SK-N-MC (cell line): ENCODE measurements at regions not wholly inside any gene's neighbourhood (a gene's known extent, or its start where the extent isn't known, plus 50 kb on each side); places are given as distances from the start of the nearest gene placed in this dataset.

ENCODE experiments used
- EZH2 ChIP-seq: fragments of 200-600 bp; sonication (generic); IDR thresholded peaks from one replicate; pipeline ENCODE4 v1.6.1; 2017; ENCODE audit warnings: antibody characterized with exemption
- POLR2AphosphoS5 ChIP-seq: IDR thresholded peaks from 2 replicates; pipeline ENCODE4 v1.6.1; 2012; ENCODE audit warnings: mild to moderate bottlenecking, low read depth, low read length, borderline replicate concordance

- TF ChIP-seq EZH2 = no peak
- TF ChIP-seq POLR2AphosphoS5 = no peak
Observed at GRCh38 chr6:119602215-119603178, 252.9 kb upstream of the MAN1A1 start.
